Karpas-422 (cell line): ENCODE measurements at regions not wholly inside any gene's neighbourhood (a gene's known extent, or its start where the extent isn't known, plus 50 kb on each side); places are given as distances from the start of the nearest gene placed in this dataset.

ENCODE experiments used
- DNase-seq: peaks from one replicate; pipeline ENCODE4 v3.0.0-alpha.2; 2015
- H2AFZ ChIP-seq: fragments of 200-600 bp; sonication (generic); 2 replicates; pipeline ENCODE4 v1.6.1; 2014; ENCODE audit warnings: antibody characterized with exemption, low read length, mixed read lengths
- H3K27ac ChIP-seq: fragments of 200-600 bp; sonication (generic); 2 replicates; pipeline ENCODE4 v1.5.1; 2014; ENCODE audit warnings: mild to moderate bottlenecking, low read length, moderate library complexity
- H3K27me3 ChIP-seq: fragments of 200-600 bp; sonication (generic); 2 replicates; pipeline ENCODE4 v1.6.1; 2014; ENCODE audit warnings: low read length, mixed read lengths
- H3K36me3 ChIP-seq: fragments of 200-600 bp; sonication (generic); 2 replicates; pipeline ENCODE4 v1.6.1; 2014; ENCODE audit warnings: low read length, mixed read lengths; ENCODE audit not compliant: insufficient read depth
- H3K4me1 ChIP-seq: fragments of 200-600 bp; sonication (generic); 2 replicates; pipeline ENCODE4 v1.6.1; 2014; ENCODE audit warnings: mild to moderate bottlenecking, low read length, mixed read lengths
- H3K4me2 ChIP-seq: fragments of 200-600 bp; sonication (generic); 2 replicates; pipeline ENCODE4 v1.6.1; 2014; ENCODE audit warnings: low read length, low read depth, mild to moderate bottlenecking; ENCODE audit not compliant: poor library complexity, severe bottlenecking
- H3K4me3 ChIP-seq: fragments of 200-600 bp; sonication (generic); 2 replicates; pipeline ENCODE4 v1.5.1; 2014; ENCODE audit warnings: mild to moderate bottlenecking, antibody characterized with exemption, low read length, mixed read lengths
- H3K79me2 ChIP-seq: fragments of 200-600 bp; sonication (generic); 2 replicates; pipeline ENCODE4 v1.6.1; 2014; ENCODE audit warnings: mild to moderate bottlenecking, low read length, mixed read lengths
- H3K9ac ChIP-seq: fragments of 200-600 bp; sonication (generic); 2 replicates; pipeline ENCODE4 v1.6.0; 2014; ENCODE audit warnings: low read length
- H3K9me2 ChIP-seq: fragments of 200-600 bp; sonication (generic), shearing (Covaris generic); replicated peaks from 2 replicates; pipeline ENCODE4 v1.6.0; 2014; ENCODE audit warnings: mild to moderate bottlenecking, low read length, moderate library complexity; ENCODE audit not compliant: insufficient read depth
- H3K9me3 ChIP-seq: fragments of 300-700, 200-600 bp; sonication (generic); 2 replicates; pipeline ENCODE4 v1.6.1; 2014; ENCODE audit warnings: low read length, mixed read lengths
- H4K20me1 ChIP-seq: fragments of 200-600 bp; sonication (generic); 2 replicates; pipeline ENCODE4 v1.6.1; 2014; ENCODE audit warnings: mild to moderate bottlenecking, antibody characterized with exemption, low read length, low read depth; ENCODE audit not compliant: insufficient read depth

GRCh38 chr12:13627536-13627935 lies 353.9 kb downstream of the GRIN2B start:
- no peaks in the 10 kb centered on the region for H3K27me3 ChIP-seq
- no peaks in the 10 kb centered on the region for H3K4me1 ChIP-seq
- H3K9me3 ChIP-seq = no peaks in the 10 kb centered on the region
- H3K4me2 ChIP-seq = no peak overlapping the region
- DNase-seq = no peak
- no peak overlapping the region for H3K27ac ChIP-seq
- no peaks in the 10 kb centered on the region for H3K36me3 ChIP-seq
- H3K4me3 ChIP-seq = no peak overlapping the region
- no peaks in the 10 kb centered on the region for H4K20me1 ChIP-seq
- H2AFZ ChIP-seq = no peak overlapping the region
- H3K9me2 ChIP-seq = no peaks in the 10 kb centered on the region
- no peak overlapping the region for H3K9ac ChIP-seq
- H3K79me2 ChIP-seq = no peaks in the 10 kb centered on the region

DNA sequence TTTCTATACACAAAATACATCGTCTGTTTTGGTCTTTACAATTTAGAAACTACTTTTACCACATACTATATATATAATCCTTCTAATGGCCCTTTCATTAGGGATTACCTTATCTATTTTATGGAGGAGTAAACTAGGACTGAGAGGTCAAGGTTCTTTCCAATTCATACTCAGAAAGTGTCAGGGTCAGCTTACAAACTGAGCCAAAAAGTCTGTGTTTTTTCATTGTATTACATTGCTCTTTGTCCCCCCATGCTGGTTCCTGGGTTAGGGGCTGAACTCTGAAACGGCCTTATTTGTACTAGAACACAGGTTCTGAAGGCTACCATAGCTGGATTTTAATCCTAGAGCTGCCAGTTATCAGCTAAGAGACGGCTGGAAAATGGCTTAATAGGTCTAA lies 368.1 kb downstream of the GRIN2B start:
- H3K4me3 ChIP-seq = no peak overlapping the region
- H3K4me2 ChIP-seq = no peak overlapping the region
- H3K9me2 ChIP-seq = no peaks in the 10 kb centered on the region
- H3K4me1 ChIP-seq = no peaks in the 10 kb centered on the region
- DNase-seq = no peak
- H3K9ac ChIP-seq = no peak overlapping the region
- no peak overlapping the region for H3K27ac ChIP-seq
- no peaks in the 10 kb centered on the region for H3K36me3 ChIP-seq
- no peaks in the 10 kb centered on the region for H3K9me3 ChIP-seq
- no peaks in the 10 kb centered on the region for H3K79me2 ChIP-seq
- no peak overlapping the region for H2AFZ ChIP-seq
- no peaks in the 10 kb centered on the region for H3K27me3 ChIP-seq
- no peaks in the 10 kb centered on the region for H4K20me1 ChIP-seq

- no peaks in the 10 kb centered on the region for H3K79me2 ChIP-seq
- no peaks in the 10 kb centered on the region for H3K4me1 ChIP-seq
- H3K27ac ChIP-seq = no peak overlapping the region
- H3K9ac ChIP-seq = no peak overlapping the region
- H4K20me1 ChIP-seq = no peaks in the 10 kb centered on the region
- no peak overlapping the region for H2AFZ ChIP-seq
- no peaks in the 10 kb centered on the region for H3K9me2 ChIP-seq
- DNase-seq = no peak
- H3K27me3 ChIP-seq = no peaks in the 10 kb centered on the region; the same call in 1 of the 2 replicates
- H3K4me3 ChIP-seq = no peak overlapping the region
- no peak overlapping the region for H3K4me2 ChIP-seq
- H3K9me3 ChIP-seq = no peaks in the 10 kb centered on the region
- no peaks in the 10 kb centered on the region for H3K36me3 ChIP-seq
Observed at GRCh38 chr12:13609894-13610679, 371.3 kb downstream of the GRIN2B start.

DNA sequence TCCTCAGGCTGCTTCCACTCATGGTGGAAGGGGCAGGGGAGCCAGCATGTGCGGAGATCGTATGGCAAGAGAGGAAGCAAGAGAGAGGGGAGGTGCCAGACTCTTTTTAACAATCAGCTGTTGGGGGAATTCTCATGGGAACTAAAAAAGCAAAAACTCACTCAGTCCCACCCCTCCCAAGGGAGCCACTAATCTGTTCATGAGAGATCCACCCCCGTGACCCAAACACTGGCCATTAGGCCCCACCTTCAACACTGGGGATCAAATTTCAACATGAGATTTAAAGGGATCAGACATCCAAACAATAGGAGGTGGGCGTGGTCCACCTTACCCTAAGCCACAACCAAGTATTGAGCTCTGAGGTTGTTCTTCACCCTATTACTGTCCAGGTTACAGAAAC lies 375.1 kb downstream of the GRIN2B start:
- Histone ChIP-seq H3K9me3 (no peaks in the 10 kb centered on the region), H3K9ac (no peak overlapping the region), H3K4me1 (no peaks in the 10 kb centered on the region), H3K79me2 (no peaks in the 10 kb centered on the region), H3K4me3 (no peak overlapping the region), H3K4me2 (no peak overlapping the region), H4K20me1 (no peaks in the 10 kb centered on the region), H3K27me3 (no peaks in the 10 kb centered on the region; the same call in 1 of the 2 replicates), H2AFZ (no peak overlapping the region), H3K9me2 (no peaks in the 10 kb centered on the region), H3K27ac (no peak overlapping the region), H3K36me3 (no peaks in the 10 kb centered on the region)
- peak; percentile 42 for DNase-seq

- H3K9me2 ChIP-seq = no peaks in the 10 kb centered on the region
- no peak overlapping the region for H3K4me3 ChIP-seq
- no peak overlapping the region for H2AFZ ChIP-seq
- no peaks in the 10 kb centered on the region for H3K4me1 ChIP-seq
- H3K27ac ChIP-seq = no peak overlapping the region
- H3K9ac ChIP-seq = no peak overlapping the region
- no peaks in the 10 kb centered on the region for H3K9me3 ChIP-seq
- no peaks in the 10 kb centered on the region for H3K36me3 ChIP-seq
- H3K4me2 ChIP-seq = no peak overlapping the region
- no peak for DNase-seq
- H3K79me2 ChIP-seq = no peaks in the 10 kb centered on the region
- no peaks in the 10 kb centered on the region; the same call in 1 of the 2 replicates for H3K27me3 ChIP-seq
- no peaks in the 10 kb centered on the region for H4K20me1 ChIP-seq
Observed at GRCh38 chr12:13603953-13604352, 377.4 kb downstream of the GRIN2B start.

DNA sequence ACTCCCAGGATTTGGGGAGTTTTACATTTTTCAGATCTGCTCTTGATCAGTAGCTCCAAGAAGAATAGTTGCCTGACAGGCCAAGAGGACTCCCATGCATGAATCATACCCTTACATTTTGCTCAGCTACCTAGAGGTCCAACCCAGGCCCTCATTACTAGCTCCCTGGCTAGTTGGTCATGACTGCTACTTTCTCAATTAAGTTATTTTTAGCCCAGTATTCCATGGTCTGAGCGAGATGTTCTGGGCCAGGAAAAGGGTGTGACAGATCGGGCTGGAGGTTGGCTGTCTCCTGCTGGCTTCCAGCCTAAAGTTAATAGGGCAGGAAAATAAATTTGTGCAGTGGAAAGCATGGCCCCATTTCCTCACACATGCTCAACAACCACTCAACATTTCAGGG lies 379.2 kb downstream of the GRIN2B start:
- H3K4me2 ChIP-seq = no peak overlapping the region
- no peak overlapping the region for H3K27ac ChIP-seq
- no peak overlapping the region for H2AFZ ChIP-seq
- H3K36me3 ChIP-seq = no peaks in the 10 kb centered on the region
- H4K20me1 ChIP-seq = no peaks in the 10 kb centered on the region
- no peaks in the 10 kb centered on the region for H3K4me1 ChIP-seq
- no peaks in the 10 kb centered on the region for H3K9me3 ChIP-seq
- H3K79me2 ChIP-seq = no peaks in the 10 kb centered on the region
- no peaks in the 10 kb centered on the region for H3K9me2 ChIP-seq
- H3K27me3 ChIP-seq = no peaks in the 10 kb centered on the region; the same call in 1 of the 2 replicates
- H3K9ac ChIP-seq = no peak overlapping the region
- H3K4me3 ChIP-seq = no peak overlapping the region
- DNase-seq = no peak

DNA sequence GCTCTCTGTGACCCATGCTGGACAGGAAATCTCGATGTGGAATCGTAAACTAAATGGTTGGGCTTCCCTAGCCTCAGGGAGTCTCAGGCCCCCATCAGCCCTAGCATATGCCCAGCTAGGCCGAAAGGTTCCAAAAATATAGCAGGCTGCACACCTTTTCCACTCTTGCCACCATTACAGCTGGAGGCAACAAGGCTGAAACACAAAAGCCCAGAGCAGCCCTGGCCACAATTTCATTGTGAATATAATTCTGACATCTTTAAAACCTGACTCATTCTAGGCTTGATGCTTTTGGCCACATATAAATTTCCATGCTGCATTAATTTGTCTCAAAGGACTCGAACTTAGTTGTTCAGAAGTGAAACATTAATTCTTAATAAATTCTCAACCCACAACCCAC lies 382.2 kb downstream of the GRIN2B start:
- Histone ChIP-seq H3K4me1 (no peaks in the 10 kb centered on the region), H3K36me3 (no peaks in the 10 kb centered on the region), H3K4me3 (no peak overlapping the region), H3K79me2 (no peaks in the 10 kb centered on the region), H3K27me3 (no peaks in the 10 kb centered on the region), H3K9me3 (no peaks in the 10 kb centered on the region), H4K20me1 (no peaks in the 10 kb centered on the region), H3K9me2 (no peaks in the 10 kb centered on the region), H3K27ac (no peak overlapping the region), H2AFZ (no peak overlapping the region), H3K4me2 (no peak overlapping the region), H3K9ac (no peak overlapping the region)
- DNase-seq = no peak

GRCh38 chr12:13597837-13598236 lies 383.6 kb downstream of the GRIN2B start:
- Histone ChIP-seq H3K27ac (no peak overlapping the region), H2AFZ (no peak overlapping the region), H3K9ac (no peak overlapping the region), H4K20me1 (no peaks in the 10 kb centered on the region), H3K9me3 (no peaks in the 10 kb centered on the region), H3K4me1 (no peaks in the 10 kb centered on the region), H3K36me3 (no peaks in the 10 kb centered on the region), H3K9me2 (no peaks in the 10 kb centered on the region), H3K27me3 (no peaks in the 10 kb centered on the region), H3K4me2 (no peak overlapping the region), H3K4me3 (no peak overlapping the region), H3K79me2 (no peaks in the 10 kb centered on the region)
- DNase-seq = no peak
